ENCODE measurements at regions not wholly inside any gene's neighbourhood (a gene's known extent, or its start where the extent isn't known, plus 50 kb on each side); places are given as distances from the start of the nearest gene placed in this dataset.

DNA sequence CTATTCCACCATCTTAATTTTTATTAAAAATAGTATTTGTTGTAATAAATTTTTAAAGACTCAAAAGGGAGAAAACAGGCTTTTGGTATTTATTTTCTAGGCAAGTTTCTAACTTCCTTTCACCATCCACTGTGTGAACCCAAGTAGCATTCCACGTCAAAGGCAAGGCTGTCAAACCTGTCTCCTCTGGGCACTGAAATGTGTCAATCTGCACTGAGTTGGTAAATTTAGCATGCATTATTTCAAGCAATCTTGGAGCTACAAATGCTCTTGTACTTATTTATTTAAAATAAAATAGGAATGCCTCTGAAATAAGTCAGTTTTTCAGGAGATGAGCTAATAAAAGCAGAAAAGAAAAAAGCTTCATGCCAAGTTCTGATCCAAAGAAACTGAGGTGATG, 130.9 kb upstream of the CNTNAP5 start:
- TF ChIP-seq EP300 (IDR thresholded peaks at IDR 0.05) (no peak), E2F6 (IDR thresholded peaks at IDR 0.05; ENCODE audit: borderline replicate concordance, low read depth) (no peak), ESRRA (IDR thresholded peaks at IDR 0.05; ENCODE audit: borderline replicate concordance, low read length) (no peak), POLR2A (IDR thresholded peaks at IDR 0.05; ENCODE audit: low read length) (no peak), CEBPB (IDR thresholded peaks at IDR 0.05) (no peak), REST (IDR thresholded peaks at IDR 0.05) (no peak), RNF2 (IDR thresholded peaks at IDR 0.05; ENCODE audit: borderline replicate concordance, low read depth) (no peak), BCL3 (IDR thresholded peaks at IDR 0.05) (no peak), RAD21 (conservative IDR thresholded peaks at IDR 0.05 in 1 of 2, IDR thresholded peaks at IDR 0.05 in 1 of 2) (no peak), HDAC2 (IDR thresholded peaks at IDR 0.05) (no peak)
- TF ChIP-seq, protein P1, sequence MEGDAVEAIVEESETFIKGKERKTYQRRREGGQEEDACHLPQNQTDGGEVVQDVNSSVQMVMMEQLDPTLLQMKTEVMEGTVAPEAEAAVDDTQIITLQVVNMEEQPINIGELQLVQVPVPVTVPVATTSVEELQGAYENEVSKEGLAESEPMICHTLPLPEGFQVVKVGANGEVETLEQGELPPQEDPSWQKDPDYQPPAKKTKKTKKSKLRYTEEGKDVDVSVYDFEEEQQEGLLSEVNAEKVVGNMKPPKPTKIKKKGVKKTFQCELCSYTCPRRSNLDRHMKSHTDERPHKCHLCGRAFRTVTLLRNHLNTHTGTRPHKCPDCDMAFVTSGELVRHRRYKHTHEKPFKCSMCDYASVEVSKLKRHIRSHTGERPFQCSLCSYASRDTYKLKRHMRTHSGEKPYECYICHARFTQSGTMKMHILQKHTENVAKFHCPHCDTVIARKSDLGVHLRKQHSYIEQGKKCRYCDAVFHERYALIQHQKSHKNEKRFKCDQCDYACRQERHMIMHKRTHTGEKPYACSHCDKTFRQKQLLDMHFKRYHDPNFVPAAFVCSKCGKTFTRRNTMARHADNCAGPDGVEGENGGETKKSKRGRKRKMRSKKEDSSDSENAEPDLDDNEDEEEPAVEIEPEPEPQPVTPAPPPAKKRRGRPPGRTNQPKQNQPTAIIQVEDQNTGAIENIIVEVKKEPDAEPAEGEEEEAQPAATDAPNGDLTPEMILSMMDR (IDR thresholded peaks at IDR 0.05) = no peak
- TF ChIP-seq, protein P2, sequence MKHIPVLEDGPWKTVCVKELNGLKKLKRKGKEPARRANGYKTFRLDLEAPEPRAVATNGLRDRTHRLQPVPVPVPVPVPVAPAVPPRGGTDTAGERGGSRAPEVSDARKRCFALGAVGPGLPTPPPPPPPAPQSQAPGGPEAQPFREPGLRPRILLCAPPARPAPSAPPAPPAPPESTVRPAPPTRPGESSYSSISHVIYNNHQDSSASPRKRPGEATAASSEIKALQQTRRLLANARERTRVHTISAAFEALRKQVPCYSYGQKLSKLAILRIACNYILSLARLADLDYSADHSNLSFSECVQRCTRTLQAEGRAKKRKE (CRISPR knock-in tag; IDR thresholded peaks at IDR 0.05; ENCODE audit: low read depth) = no peak
